HG03558 (cell line): ENCODE measurements at regions not wholly inside any gene's neighbourhood (a gene's known extent, or its start where the extent isn't known, plus 50 kb on each side); places are given as distances from the start of the nearest gene placed in this dataset.

Source experiments
- ATAC-seq: cut with Tn5 transposase; IDR thresholded peaks from one replicate; pipeline ENCODE4 v1.9.1; 2021; ENCODE audit warnings: moderate number of reproducible peaks; ENCODE audit not compliant: unreplicated experiment; ENCODE audit errors: extremely low read depth

GRCh38 chr6:14665827-14666724, 548.5 kb downstream of the CD83 start:
- ATAC-seq: no peak

- ATAC-seq: no peak
Measured at GRCh38 chr6:14670806-14671205, 553.2 kb downstream of the CD83 start.

- no peak for ATAC-seq
Measured at GRCh38 chr6:14671261-14671681, 553.7 kb downstream of the CD83 start.

DNA sequence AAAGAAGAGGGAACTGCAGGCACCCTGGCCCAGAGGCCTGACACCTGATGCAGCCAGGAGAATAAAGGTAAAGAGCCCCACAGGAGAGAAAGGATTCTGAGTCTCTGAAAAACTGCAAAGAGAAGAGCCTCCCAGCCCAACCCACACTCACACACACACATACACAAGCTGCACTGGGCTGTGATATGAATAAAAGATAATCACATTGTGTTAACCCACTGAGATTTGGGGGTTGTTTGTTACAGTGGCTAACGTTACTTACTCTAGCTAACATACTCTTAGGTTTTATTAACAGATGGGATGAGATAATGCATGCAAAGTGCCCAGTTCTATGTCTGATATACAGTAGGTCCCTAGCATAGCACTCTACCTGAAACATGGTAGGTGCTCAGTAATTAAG, 554.4 kb downstream of the CD83 start:
- ATAC-seq: no peak

- ATAC-seq: no peak
Measured at GRCh38 chr6:14673201-14673600, 555.6 kb downstream of the CD83 start.

- ATAC-seq: no peak
Measured at GRCh38 chr6:14674458-14674857, 556.9 kb downstream of the CD83 start.

DNA sequence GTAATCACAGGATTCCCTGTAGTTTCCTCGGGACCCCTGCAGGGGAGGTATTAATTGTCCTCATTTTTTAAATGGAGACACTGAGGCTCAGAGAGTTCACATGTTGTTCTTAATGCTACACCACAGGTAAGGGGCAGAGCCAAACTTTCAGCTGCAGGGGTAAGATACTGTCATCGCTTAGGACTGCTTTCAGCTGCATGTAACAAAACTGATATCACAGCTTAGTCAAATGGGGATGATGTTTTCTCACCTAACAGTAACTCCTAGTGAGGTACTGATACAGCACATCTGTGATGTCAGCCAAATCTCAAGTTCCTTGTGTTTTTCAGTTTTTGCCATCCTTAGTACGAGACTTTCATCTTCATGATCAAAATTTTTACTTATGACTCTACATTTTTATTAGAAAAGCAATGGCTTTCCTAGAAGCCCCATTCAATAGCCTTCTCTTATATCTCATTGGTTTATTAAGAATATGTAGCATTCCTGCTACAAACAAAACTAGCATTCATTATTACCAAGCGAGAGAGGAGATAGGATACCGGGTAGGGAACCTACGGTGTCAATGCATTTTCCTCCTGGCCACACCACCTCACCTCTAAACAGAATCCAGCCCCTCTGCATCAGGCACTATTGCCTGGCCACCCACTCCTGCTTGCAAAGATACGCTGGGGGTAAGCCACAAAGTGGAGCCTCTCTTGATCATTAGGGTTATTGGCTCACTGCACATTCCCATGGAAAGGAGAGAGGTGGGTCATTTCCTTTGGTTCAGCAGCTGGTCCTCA, 557.5 kb downstream of the CD83 start:
- ATAC-seq: no peak

DNA sequence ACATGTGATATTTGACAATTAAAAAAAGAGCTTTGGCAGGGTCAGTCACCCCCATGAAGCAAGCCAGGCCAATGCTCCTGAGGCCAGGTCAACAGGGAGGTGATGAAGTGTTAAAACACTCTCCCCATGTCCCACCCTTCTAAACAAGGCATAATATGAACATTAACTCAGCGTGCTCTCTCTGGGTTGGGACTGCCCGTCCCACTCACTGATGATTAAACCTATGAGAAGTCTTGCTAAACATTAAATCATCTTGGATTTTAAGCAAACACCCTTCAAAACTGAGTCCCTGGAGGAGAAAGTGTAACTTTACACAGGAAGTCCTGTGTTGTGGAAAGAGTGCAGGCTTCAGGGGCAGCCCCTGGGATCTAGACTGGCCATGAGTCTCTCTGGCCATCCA, 558.5 kb downstream of the CD83 start:
- ATAC-seq: no peak

- no peak for ATAC-seq
Measured at GRCh38 chr6:14676977-14677781, 559.6 kb downstream of the CD83 start.

- ATAC-seq: no peak
Measured at GRCh38 chr6:14681699-14682487, 564.0 kb upstream of the JARID2 start.

GRCh38 chr6:14682812-14683211, 563.1 kb upstream of the JARID2 start:
- ATAC-seq: no peak

GRCh38 chr6:14689639-14690038, 556.2 kb upstream of the JARID2 start:
- no peak for ATAC-seq

DNA sequence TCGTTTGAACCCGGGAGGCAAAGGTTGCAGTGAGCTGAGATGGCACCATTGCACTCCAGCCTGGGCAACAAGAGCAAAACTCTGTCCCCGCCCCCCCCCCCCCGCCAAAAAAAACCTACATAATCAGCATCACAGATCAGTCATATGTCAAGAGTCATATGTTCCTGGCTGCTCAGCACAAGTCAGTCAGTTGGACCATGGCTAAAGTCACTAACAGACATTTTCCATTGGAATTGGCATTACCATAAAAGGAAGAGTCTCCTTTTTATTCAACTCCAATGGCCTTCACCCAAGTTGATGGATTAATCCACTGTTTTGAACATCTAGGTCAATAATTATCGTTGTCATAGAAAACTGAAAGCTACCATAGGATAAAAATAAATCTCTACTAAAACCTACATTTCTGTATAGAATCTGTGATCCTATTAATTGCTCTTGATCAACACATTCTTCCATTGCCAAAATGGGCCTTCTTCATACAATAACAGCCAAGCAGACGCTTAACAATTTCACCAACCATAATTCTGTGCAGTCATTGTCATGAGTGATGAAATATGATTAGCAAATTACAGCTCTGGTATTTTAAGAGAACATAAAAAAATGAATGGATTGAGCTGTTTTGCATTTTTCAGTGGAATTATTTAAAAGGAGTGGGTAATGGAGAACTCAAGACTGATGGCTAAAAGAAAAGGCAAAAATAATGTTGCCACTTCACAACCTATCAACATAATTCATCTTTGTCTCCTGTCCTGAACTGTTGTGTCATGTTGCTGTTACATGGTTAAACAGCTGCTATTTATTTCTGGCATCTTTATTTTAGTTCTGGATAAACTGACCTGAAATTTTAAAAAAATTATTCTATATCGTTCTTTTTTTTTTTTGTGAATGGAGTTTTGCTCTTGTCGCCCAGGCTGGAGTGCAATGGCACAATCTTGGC, 555.5 kb upstream of the JARID2 start:
- ATAC-seq: no peak

- ATAC-seq: no peak
Measured at GRCh38 chr6:14692208-14692607, 553.7 kb upstream of the JARID2 start.

DNA sequence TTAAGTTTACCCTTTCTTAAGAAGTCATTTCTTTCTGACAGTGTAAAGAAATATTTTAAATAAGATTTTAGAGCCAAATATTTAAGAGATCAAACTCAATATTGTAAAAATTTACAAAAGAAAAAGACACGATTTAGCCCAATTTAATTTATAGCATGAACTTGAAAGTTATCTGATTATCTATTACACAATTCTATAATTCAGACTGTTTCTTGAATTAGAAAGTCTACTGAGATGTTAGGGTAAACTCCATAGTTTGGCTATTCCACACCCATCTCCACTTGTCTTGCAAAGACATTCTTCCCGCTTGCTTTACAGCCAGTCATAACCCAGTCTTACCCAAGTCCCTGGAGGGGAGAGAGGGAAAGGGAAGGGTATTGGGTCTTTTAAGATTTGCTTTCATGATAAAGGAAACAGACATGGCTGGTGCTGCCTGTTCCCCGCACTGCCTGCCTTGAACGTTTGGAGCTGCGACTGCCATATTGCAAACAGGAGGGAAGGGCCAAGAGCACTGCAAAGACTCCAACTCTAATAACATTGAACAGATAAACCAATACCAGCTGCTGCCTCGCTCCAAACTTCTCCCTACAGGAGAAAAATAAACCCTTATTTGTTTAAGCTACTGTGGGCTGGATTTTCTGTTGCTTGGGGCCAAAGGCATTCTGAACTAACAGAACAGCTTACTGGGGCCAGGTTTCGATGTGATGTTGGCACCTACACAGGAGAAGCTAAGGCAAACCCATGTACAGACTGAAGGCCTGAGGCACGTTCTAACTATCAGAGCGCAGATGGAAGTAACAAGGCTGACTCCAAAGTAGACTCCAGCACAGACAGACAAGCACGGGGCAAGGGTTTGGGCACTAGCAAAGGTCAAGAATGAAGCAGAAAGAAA, 552.3 kb upstream of the JARID2 start:
- no peak for ATAC-seq

DNA sequence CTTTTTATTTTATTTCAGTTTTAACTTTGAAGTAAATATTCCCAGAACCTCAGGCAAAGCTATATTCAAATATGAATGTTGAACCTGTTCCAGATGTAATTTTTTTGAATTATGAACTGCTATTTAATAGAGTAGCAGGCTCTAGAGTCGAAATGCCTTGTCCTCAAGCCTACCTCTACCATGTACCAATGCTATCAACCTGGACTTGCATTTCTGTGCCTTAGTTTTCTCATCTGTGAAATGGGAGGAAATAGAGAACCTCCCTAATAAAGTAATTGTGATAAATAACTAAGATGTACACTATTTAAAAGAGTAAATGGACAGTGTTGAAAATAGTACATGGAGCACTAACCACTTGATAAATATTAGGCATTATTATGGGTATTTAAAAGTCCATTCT, 551.6 kb upstream of the JARID2 start:
- no peak for ATAC-seq

DNA sequence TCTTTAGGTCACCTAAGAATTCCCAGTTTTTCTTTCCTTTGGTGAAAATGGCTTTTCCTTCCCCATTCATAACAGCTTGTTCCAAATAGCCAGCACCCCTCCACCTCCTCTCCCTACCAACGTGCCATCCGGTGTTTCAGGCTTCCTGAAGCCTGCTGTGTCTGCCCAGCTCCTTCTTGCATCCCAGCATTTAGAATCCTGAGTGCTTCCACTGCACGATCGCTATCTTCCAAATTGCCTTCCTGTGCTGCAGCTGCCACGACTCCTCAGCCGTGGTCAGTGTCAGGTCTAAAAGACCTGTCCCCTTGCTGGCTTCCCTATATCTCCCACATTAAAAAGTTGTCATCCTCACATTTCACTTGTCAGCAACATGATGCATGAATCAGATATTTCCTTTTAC, 550.3 kb upstream of the JARID2 start:
- no peak for ATAC-seq

- ATAC-seq: no peak
Measured at GRCh38 chr6:14696367-14696766, 549.5 kb upstream of the JARID2 start.
